Neuronal stem cell (in vitro differentiated cells): ENCODE measurements at regions not wholly inside any gene's neighbourhood (a gene's known extent, or its start where the extent isn't known, plus 50 kb on each side); places are given as distances from the start of the nearest gene placed in this dataset.

Experiments used
- DNase-seq: peaks from one replicate; pipeline ENCODE4 v3.0.0-alpha.2; 2013; ENCODE audit warnings: low spot score
- H2AFZ ChIP-seq: one replicate; pipeline ENCODE4 v1.6.1; 2013; ENCODE audit warnings: mild to moderate bottlenecking, low read length, inconsistent platforms
- H2AK5ac ChIP-seq: 2 replicates; pipeline ENCODE4 v1.6.1; 2013; ENCODE audit warnings: low read depth, mild to moderate bottlenecking, inconsistent platforms, low read length, moderate library complexity, mixed read lengths
- H2BK120ac ChIP-seq: 2 replicates; pipeline ENCODE4 v1.6.1; 2013; ENCODE audit warnings: low read depth, mild to moderate bottlenecking, inconsistent platforms, low read length, moderate library complexity, mixed read lengths
- H2BK12ac ChIP-seq: one replicate; pipeline ENCODE4 v1.6.1; 2013; ENCODE audit warnings: low read length, inconsistent platforms
- H2BK15ac ChIP-seq: 2 replicates; pipeline ENCODE4 v1.6.1; 2013; ENCODE audit warnings: mild to moderate bottlenecking, low read length, inconsistent platforms, mixed read lengths
- H2BK5ac ChIP-seq: one replicate; pipeline ENCODE4 v1.6.1; 2013; ENCODE audit warnings: inconsistent platforms, mild to moderate bottlenecking, low read length, moderate library complexity
- H3K14ac ChIP-seq: one replicate; pipeline ENCODE4 v1.6.1; 2013; ENCODE audit warnings: low read length, inconsistent platforms
- H3K18ac ChIP-seq: 2 replicates; pipeline ENCODE4 v1.6.1; 2013; ENCODE audit warnings: low read length, inconsistent platforms
- H3K23ac ChIP-seq: 2 replicates; pipeline ENCODE4 v1.6.1; 2013; ENCODE audit warnings: low read depth, mild to moderate bottlenecking, mixed read lengths, low read length, inconsistent platforms; ENCODE audit not compliant: poor library complexity
- H3K27ac ChIP-seq: replicated peaks from 3 replicates; pipeline ENCODE4 v1.5.1; 2013; ENCODE audit warnings: low read length, inconsistent platforms
- H3K27me3 ChIP-seq, 3 experiments: 2 replicates each; pipeline ENCODE4 v1.6.1; 2013; ENCODE audit warnings: low read length in 3 of 3, mild to moderate bottlenecking in 2 of 3, inconsistent platforms in 1 of 3, low read depth in 1 of 3, mixed read lengths in 1 of 3, moderate library complexity in 1 of 3; ENCODE audit not compliant: control insufficient read depth in 3 of 3, insufficient read depth in 3 of 3
- H3K36me3 ChIP-seq, 2 donors: replicated peaks in 1 of 2; 2 replicates each; pipeline ENCODE4 v1.6.1; 2013; ENCODE audit warnings: low read length in 2 of 2; ENCODE audit not compliant: control insufficient read depth in 2 of 2, insufficient read depth in 2 of 2
- H3K4ac ChIP-seq: 2 replicates; pipeline ENCODE4 v1.6.1; 2013; ENCODE audit warnings: inconsistent platforms, mild to moderate bottlenecking, low read length, moderate library complexity
- H3K4me1 ChIP-seq, 2 donors: 1 replicate in 1 of 2; 2 replicates in 1 of 2; pipeline ENCODE4 v1.6.1; 2013; ENCODE audit warnings: low read length in 2 of 2, low read depth in 1 of 2; ENCODE audit not compliant: control insufficient read depth in 2 of 2, insufficient read depth in 1 of 2
- H3K4me2 ChIP-seq: one replicate; pipeline ENCODE4 v1.6.1; 2013; ENCODE audit warnings: mild to moderate bottlenecking, low read length, inconsistent platforms; ENCODE audit not compliant: insufficient read depth, poor library complexity, severe bottlenecking
- H3K4me3 ChIP-seq, 2 donors: 2 replicates each; pipeline ENCODE4 v1.5.1; 2013; ENCODE audit warnings: low read length in 2 of 2, mild to moderate bottlenecking in 2 of 2, inconsistent platforms in 1 of 2, moderate library complexity in 1 of 2
- H3K79me1 ChIP-seq: one replicate; pipeline ENCODE4 v1.6.1; 2013; ENCODE audit warnings: low read depth, mild to moderate bottlenecking, inconsistent platforms, low read length, moderate library complexity
- H3K9ac ChIP-seq: one replicate; pipeline ENCODE4 v1.6.1; 2013; ENCODE audit warnings: mild to moderate bottlenecking, low read depth, low read length, inconsistent platforms; ENCODE audit not compliant: poor library complexity
- H3K9me3 ChIP-seq, 2 donors: replicated peaks in 1 of 2; 2 replicates each; pipeline versions ENCODE3 to v1.6.1; 2013; ENCODE audit warnings: low read length in 2 of 2, mild to moderate bottlenecking in 2 of 2, inconsistent platforms in 1 of 2, low read depth in 1 of 2, mixed read lengths in 1 of 2, moderate library complexity in 1 of 2; ENCODE audit not compliant: control insufficient read depth in 2 of 2, insufficient read depth in 1 of 2
- H4K8ac ChIP-seq: one replicate; pipeline ENCODE4 v1.6.1; 2013; ENCODE audit warnings: low read depth, mild to moderate bottlenecking, inconsistent platforms, low read length, moderate library complexity
- H4K91ac ChIP-seq: one replicate; pipeline ENCODE4 v1.6.1; 2013; ENCODE audit warnings: low read length, low read depth, mild to moderate bottlenecking, inconsistent platforms; ENCODE audit not compliant: poor library complexity
- WGBS, 2 donors: extraction: QIAGEN DNeasy Blood & Tissue Kit; methylation state at CpG; one replicate each; pipeline ENCODE4 v1.1.7; 2013; ENCODE audit warnings: missing lambda C conversion rate in 2 of 2, mixed read lengths in 1 of 2; ENCODE audit not compliant: insufficient read length in 2 of 2, insufficient replicate concordance in 1 of 2; ENCODE audit errors: extremely low coverage in 2 of 2; 5-methylcytosine and 5-hydroxymethylcytosine counted together

GRCh38 chr13:60282186-60282585, 114.8 kb upstream of the TDRD3 start:
- Histone ChIP-seq H3K4me1 (no peaks in the 10 kb centered on the region), H4K8ac (no peak overlapping the region), H3K9ac (no peak overlapping the region), H3K36me3 (no peaks in the 10 kb centered on the region), H4K91ac (no peak overlapping the region), H3K79me1 (no peaks in the 10 kb centered on the region), H2BK15ac (no peak overlapping the region), H2BK120ac (no peak overlapping the region), H2AFZ (no peak overlapping the region), H3K18ac (no peak overlapping the region), H3K27me3 (peaks cover 0 to 4% (median 0%) of the 10 kb centered on the region in 3 experiments), H3K23ac (no peak overlapping the region), H3K14ac (no peak overlapping the region), H2BK12ac (no peak overlapping the region), H3K9me3 (peaks cover 0 to 2% of the 10 kb centered on the region in 2 donors), H2BK5ac (no peak overlapping the region), H3K4me3 (no peak overlapping the region), H3K27ac (no peak overlapping the region), H2AK5ac (no peak overlapping the region), H3K4ac (no peak overlapping the region), H3K4me2 (no peak overlapping the region)
- no CpG with 5 or more reads among the region's 2 CpGs for WGBS, 2 donors
- no peak for DNase-seq

DNA sequence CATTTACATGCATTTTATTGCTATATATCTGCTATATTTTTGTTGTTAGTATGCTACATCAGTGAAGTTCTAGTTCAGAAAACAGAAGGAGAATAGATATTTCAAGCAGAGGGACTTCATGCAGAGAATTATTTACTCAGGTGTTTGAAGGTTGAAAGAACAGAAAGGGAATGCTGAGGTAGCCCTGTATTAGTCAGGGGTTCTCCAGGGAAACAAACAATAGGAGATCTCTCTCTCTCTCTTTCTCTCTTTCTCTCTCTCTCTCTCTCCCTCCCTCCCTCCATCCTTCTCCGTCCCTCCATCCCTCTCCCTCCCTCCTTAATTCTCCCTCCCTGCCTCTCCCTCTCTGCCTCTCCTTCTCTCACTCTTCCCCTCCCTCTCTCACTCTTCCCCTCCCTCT, 114.3 kb upstream of the TDRD3 start:
- no peaks in the 10 kb centered on the region for H3K4me1 ChIP-seq
- no peak overlapping the region for H2AFZ ChIP-seq
- H3K27me3 ChIP-seq = peaks cover 0 to 4% (median 0%) of the 10 kb centered on the region in 3 experiments
- no peak overlapping the region for H3K4ac ChIP-seq
- H3K18ac ChIP-seq = no peak overlapping the region
- no peak overlapping the region for H3K14ac ChIP-seq
- H2BK120ac ChIP-seq = no peak overlapping the region
- no peak overlapping the region for H3K4me3 ChIP-seq
- no peak overlapping the region for H2AK5ac ChIP-seq
- H3K9ac ChIP-seq = no peak overlapping the region
- no peak overlapping the region for H2BK15ac ChIP-seq
- H3K79me1 ChIP-seq = no peaks in the 10 kb centered on the region
- H3K23ac ChIP-seq = no peak overlapping the region
- peaks cover 0 to 2% of the 10 kb centered on the region in 2 donors for H3K9me3 ChIP-seq
- no peak overlapping the region for H3K4me2 ChIP-seq
- no peak overlapping the region for H3K27ac ChIP-seq
- H4K8ac ChIP-seq = no peak overlapping the region
- no peaks in the 10 kb centered on the region for H3K36me3 ChIP-seq
- no peak overlapping the region for H2BK12ac ChIP-seq
- no peak overlapping the region for H2BK5ac ChIP-seq
- no CpG with 5 or more reads among the region's 1 CpG for WGBS, 2 donors
- H4K91ac ChIP-seq = no peak overlapping the region
- DNase-seq = no peak

GRCh38 chr13:60286707-60287106, 110.3 kb upstream of the TDRD3 start:
- Histone ChIP-seq H3K4me2 (no peak overlapping the region), H2BK15ac (no peak overlapping the region), H4K8ac (no peak overlapping the region), H4K91ac (no peak overlapping the region), H3K4me1 (no peaks in the 10 kb centered on the region), H3K23ac (no peak overlapping the region), H2BK120ac (no peak overlapping the region), H3K79me1 (no peaks in the 10 kb centered on the region), H2BK5ac (no peak overlapping the region), H2AFZ (peak overlapping the region; percentile 29), H3K36me3 (no peaks in the 10 kb centered on the region), H3K27me3 (peaks cover 0 to 4% (median 0%) of the 10 kb centered on the region in 3 experiments), H3K9me3 (peaks cover 0 to 2% of the 10 kb centered on the region in 2 donors), H3K4ac (no peak overlapping the region), H3K4me3 (no peak overlapping the region), H3K18ac (no peak overlapping the region), H3K27ac (no peak overlapping the region), H2AK5ac (no peak overlapping the region), H2BK12ac (no peak overlapping the region), H3K14ac (no peak overlapping the region), H3K9ac (no peak overlapping the region)
- no CpG with 5 or more reads among the region's 10 CpGs for WGBS, 2 donors
- DNase-seq = no peak

DNA sequence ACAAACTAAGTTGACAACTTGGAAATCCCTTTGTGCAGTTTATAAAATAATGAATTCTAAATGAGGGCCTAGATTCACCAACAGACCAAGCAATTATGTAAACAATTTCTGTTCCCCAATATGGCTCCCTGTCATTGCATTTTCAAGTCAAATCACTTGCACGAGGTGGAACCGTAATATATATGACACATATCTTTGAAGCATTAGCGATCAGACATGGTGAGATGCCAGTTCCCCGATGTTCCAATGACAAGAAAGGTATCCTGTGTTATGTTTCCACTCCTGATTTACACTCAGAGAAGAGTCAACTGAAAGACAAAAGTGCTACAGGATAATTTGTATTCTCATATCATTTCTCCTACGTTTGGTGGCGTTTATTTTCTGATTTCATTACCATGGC, 108.5 kb upstream of the TDRD3 start:
- H3K23ac ChIP-seq = no peak overlapping the region
- H3K4ac ChIP-seq = no peak overlapping the region
- H3K4me1 ChIP-seq = no peaks in the 10 kb centered on the region
- no peak overlapping the region for H3K4me2 ChIP-seq
- H3K18ac ChIP-seq = no peak overlapping the region
- H3K9ac ChIP-seq = no peak overlapping the region
- no peak overlapping the region for H2AK5ac ChIP-seq
- no peak overlapping the region for H2AFZ ChIP-seq
- no peak overlapping the region for H3K4me3 ChIP-seq
- H3K27me3 ChIP-seq = no peaks in the 10 kb centered on the region
- H4K91ac ChIP-seq = no peak overlapping the region
- H2BK5ac ChIP-seq = no peak overlapping the region
- H3K14ac ChIP-seq = no peak overlapping the region
- WGBS, 2 donors = no CpG with 5 or more reads among the region's 6 CpGs
- H3K27ac ChIP-seq = no peak overlapping the region
- H3K36me3 ChIP-seq = no peaks in the 10 kb centered on the region
- no peak overlapping the region for H4K8ac ChIP-seq
- no peak overlapping the region for H2BK15ac ChIP-seq
- peaks cover 0 to 2% of the 10 kb centered on the region in 2 donors for H3K9me3 ChIP-seq
- no peak overlapping the region for H2BK120ac ChIP-seq
- no peak for DNase-seq
- no peaks in the 10 kb centered on the region for H3K79me1 ChIP-seq
- no peak overlapping the region for H2BK12ac ChIP-seq
